A549 (cell line): ENCODE measurements at regions not wholly inside any gene's neighbourhood (a gene's known extent, or its start where the extent isn't known, plus 50 kb on each side); places are given as distances from the start of the nearest gene placed in this dataset.

Experiments used
- BHLHE40 ChIP-seq: IDR thresholded peaks from 2 replicates; pipeline ENCODE4 v1.6.1; 2012; ENCODE audit warnings: low read depth, low read length, inconsistent platforms
- CEBPB ChIP-seq, 2 experiments: fragments of >200 bp in 1 of 2; sonication (Bioruptor Twin) in 1 of 2; formaldehyde crosslinking in 1 of 2; IDR thresholded peaks; 2 replicates each; pipeline ENCODE4 v1.6.1; 2012 to 2016
- EP300 ChIP-seq, 2 experiments: fragments of >200 bp; sonication (Bioruptor Twin); formaldehyde crosslinking; IDR thresholded peaks; 2 replicates in 1 of 2; 3 replicates in 1 of 2; pipeline ENCODE4 v1.6.1; 2016 to 2017
- ESRRA ChIP-seq: fragments of 150-350 bp; IDR thresholded peaks from 2 replicates; pipeline ENCODE4 v1.6.1; 2014; ENCODE audit warnings: mild to moderate bottlenecking, low read length, borderline replicate concordance
- JUN ChIP-seq, 2 experiments: fragments of >200 bp; sonication (Bioruptor Twin); formaldehyde crosslinking; IDR thresholded peaks; 2 replicates in 1 of 2; 3 replicates in 1 of 2; pipeline ENCODE4 v1.6.1; 2016 to 2017
- JUNB ChIP-seq: fragments of >200 bp; sonication (Bioruptor Twin); formaldehyde crosslinking; IDR thresholded peaks from 2 replicates; pipeline ENCODE4 v1.6.1; 2016
- KDM5A ChIP-seq: fragments of 200-600 bp; sonication (generic); IDR thresholded peaks from 2 replicates; pipeline ENCODE4 v1.6.1; 2016; ENCODE audit warnings: antibody characterized with exemption, mild to moderate bottlenecking
- NR3C1 ChIP-seq: fragments of >200 bp; sonication (Bioruptor Twin); formaldehyde crosslinking; IDR thresholded peaks from 3 replicates; pipeline ENCODE4 v1.6.1; 2017
- POLR2A ChIP-seq: IDR thresholded peaks from 2 replicates; pipeline ENCODE4 v1.6.1; 2012; ENCODE audit warnings: mild to moderate bottlenecking, low read length
- RFX5 ChIP-seq: fragments of 450-650 bp; IDR thresholded peaks from 2 replicates; pipeline ENCODE4 v1.7.1; 2014; ENCODE audit warnings: antibody characterized with exemption, mild to moderate bottlenecking, moderate library complexity
- SMC3 ChIP-seq: fragments of >200 bp; sonication (Bioruptor Twin); formaldehyde crosslinking; IDR thresholded peaks from 3 replicates; pipeline ENCODE4 v1.6.1; 2018; ENCODE audit warnings: inconsistent platforms
- ZFP36 ChIP-seq: fragments of 450-650 bp; IDR thresholded peaks from 2 replicates; pipeline ENCODE4 v1.6.1; 2014; ENCODE audit warnings: borderline replicate concordance; ENCODE audit not compliant: partially characterized antibody
- TF ChIP-seq, protein P1 (sequence below): fragments of 200-600 bp; sonication (generic); IDR thresholded peaks from 2 replicates; pipeline ENCODE4 v1.6.1; 2016; ENCODE audit warnings: antibody characterized with exemption, mild to moderate bottlenecking, moderate library complexity
- TF ChIP-seq, protein P2 (sequence below): fragments of >200 bp; sonication (Bioruptor Twin); formaldehyde crosslinking; IDR thresholded peaks from 3 replicates; pipeline ENCODE4 v1.5.1; 2016

DNA sequence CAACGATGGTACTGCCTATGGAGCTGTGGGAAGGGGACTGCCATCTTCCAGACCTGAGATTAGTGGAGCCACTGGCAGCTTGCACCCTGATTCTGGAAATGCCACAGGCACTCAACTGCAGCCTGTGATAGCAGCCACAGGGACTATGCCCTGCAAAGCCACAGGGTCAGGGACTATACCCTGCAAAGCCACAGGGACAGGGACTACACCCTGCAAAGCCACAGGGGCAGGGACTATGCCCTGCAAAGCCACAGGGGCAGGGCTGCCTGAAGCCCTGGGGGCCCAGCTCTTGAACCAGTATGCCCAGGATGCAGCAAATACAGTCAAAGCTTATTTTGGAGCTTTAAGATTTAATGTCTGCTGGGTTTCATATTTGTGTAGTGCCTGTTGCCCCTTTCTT lies 346.6 kb downstream of the C6orf118 start:
- TF ChIP-seq, protein P1, sequence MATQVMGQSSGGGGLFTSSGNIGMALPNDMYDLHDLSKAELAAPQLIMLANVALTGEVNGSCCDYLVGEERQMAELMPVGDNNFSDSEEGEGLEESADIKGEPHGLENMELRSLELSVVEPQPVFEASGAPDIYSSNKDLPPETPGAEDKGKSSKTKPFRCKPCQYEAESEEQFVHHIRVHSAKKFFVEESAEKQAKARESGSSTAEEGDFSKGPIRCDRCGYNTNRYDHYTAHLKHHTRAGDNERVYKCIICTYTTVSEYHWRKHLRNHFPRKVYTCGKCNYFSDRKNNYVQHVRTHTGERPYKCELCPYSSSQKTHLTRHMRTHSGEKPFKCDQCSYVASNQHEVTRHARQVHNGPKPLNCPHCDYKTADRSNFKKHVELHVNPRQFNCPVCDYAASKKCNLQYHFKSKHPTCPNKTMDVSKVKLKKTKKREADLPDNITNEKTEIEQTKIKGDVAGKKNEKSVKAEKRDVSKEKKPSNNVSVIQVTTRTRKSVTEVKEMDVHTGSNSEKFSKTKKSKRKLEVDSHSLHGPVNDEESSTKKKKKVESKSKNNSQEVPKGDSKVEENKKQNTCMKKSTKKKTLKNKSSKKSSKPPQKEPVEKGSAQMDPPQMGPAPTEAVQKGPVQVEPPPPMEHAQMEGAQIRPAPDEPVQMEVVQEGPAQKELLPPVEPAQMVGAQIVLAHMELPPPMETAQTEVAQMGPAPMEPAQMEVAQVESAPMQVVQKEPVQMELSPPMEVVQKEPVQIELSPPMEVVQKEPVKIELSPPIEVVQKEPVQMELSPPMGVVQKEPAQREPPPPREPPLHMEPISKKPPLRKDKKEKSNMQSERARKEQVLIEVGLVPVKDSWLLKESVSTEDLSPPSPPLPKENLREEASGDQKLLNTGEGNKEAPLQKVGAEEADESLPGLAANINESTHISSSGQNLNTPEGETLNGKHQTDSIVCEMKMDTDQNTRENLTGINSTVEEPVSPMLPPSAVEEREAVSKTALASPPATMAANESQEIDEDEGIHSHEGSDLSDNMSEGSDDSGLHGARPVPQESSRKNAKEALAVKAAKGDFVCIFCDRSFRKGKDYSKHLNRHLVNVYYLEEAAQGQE = no peak
- TF ChIP-seq, protein P2, sequence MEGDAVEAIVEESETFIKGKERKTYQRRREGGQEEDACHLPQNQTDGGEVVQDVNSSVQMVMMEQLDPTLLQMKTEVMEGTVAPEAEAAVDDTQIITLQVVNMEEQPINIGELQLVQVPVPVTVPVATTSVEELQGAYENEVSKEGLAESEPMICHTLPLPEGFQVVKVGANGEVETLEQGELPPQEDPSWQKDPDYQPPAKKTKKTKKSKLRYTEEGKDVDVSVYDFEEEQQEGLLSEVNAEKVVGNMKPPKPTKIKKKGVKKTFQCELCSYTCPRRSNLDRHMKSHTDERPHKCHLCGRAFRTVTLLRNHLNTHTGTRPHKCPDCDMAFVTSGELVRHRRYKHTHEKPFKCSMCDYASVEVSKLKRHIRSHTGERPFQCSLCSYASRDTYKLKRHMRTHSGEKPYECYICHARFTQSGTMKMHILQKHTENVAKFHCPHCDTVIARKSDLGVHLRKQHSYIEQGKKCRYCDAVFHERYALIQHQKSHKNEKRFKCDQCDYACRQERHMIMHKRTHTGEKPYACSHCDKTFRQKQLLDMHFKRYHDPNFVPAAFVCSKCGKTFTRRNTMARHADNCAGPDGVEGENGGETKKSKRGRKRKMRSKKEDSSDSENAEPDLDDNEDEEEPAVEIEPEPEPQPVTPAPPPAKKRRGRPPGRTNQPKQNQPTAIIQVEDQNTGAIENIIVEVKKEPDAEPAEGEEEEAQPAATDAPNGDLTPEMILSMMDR = no peak
- TF ChIP-seq CEBPB (IDR thresholded peaks at IDR 0.05) (no peak), POLR2A (no peak), JUNB (no peak), ESRRA (no peak), RFX5 (no peak), JUN (IDR thresholded peaks at IDR 0.05) (no peak), SMC3 (no peak), ZFP36 (no peak), EP300 (IDR thresholded peaks at IDR 0.05) (no peak), NR3C1 (no peak), BHLHE40 (no peak), KDM5A (no peak)
